Left hindlimb (tissue), 1 donor: ENCODE measurements at regions not wholly inside any gene's neighbourhood (a gene's known extent, or its start where the extent isn't known, plus 50 kb on each side); places are given as distances from the start of the nearest gene placed in this dataset.

Experiments
- DNase-seq: peaks from one replicate; pipeline ENCODE4 v3.0.0-alpha.2; 2018

- DNase-seq = no peak
Measured at GRCh38 chr3:95037927-95038326, 975.1 kb downstream of the NSUN3 start.

GRCh38 chr3:95044101-95044500 is 981.2 kb downstream of the NSUN3 start:
- no peak for DNase-seq

- DNase-seq = no peak
Measured at GRCh38 chr3:95048564-95048963, 985.7 kb downstream of the NSUN3 start.

GRCh38 chr3:95049841-95050240 is 987.0 kb downstream of the NSUN3 start:
- DNase-seq = no peak

- no peak for DNase-seq
Measured at GRCh38 chr3:95055288-95055687, 992.4 kb downstream of the NSUN3 start.

- no peak for DNase-seq
Measured at GRCh38 chr3:95082191-95082590, 1019.3 kb downstream of the NSUN3 start.

- DNase-seq = no peak
Measured at GRCh38 chr3:95084738-95085137, 1021.9 kb downstream of the NSUN3 start.

- DNase-seq = no peak
Measured at GRCh38 chr3:95088464-95088863, 1025.6 kb downstream of the NSUN3 start.

- DNase-seq = no peak
Measured at GRCh38 chr3:95097493-95097892, 1034.6 kb downstream of the NSUN3 start.

GRCh38 chr3:95120921-95121320 is 1058.1 kb downstream of the NSUN3 start:
- DNase-seq = no peak

- no peak for DNase-seq
Measured at GRCh38 chr3:95123104-95123503, 1060.2 kb downstream of the NSUN3 start.

- DNase-seq = no peak
Measured at GRCh38 chr3:95134693-95135413, 1072.0 kb downstream of the NSUN3 start.

- DNase-seq = no peak
Measured at GRCh38 chr3:95148107-95148506, 1085.2 kb downstream of the NSUN3 start.

- no peak for DNase-seq
Measured at GRCh38 chr3:95151590-95151989, 1088.7 kb downstream of the NSUN3 start.

GRCh38 chr3:95154766-95155165 is 1091.9 kb downstream of the NSUN3 start:
- DNase-seq = no peak

GRCh38 chr3:95162794-95163193 is 1099.9 kb downstream of the NSUN3 start:
- DNase-seq = no peak

- no peak for DNase-seq
Measured at GRCh38 chr3:95167748-95168147, 1104.9 kb downstream of the NSUN3 start.

- no peak for DNase-seq
Measured at GRCh38 chr3:95168526-95168925, 1105.7 kb downstream of the NSUN3 start.

GRCh38 chr3:95172164-95172943 is 1109.5 kb downstream of the NSUN3 start:
- DNase-seq = no peak

GRCh38 chr3:95177096-95177495 is 1114.2 kb downstream of the NSUN3 start:
- no peak for DNase-seq

- no peak for DNase-seq
Measured at GRCh38 chr3:95184038-95184437, 1121.2 kb downstream of the NSUN3 start.

- DNase-seq = no peak
Measured at GRCh38 chr3:95189348-95189747, 1126.5 kb downstream of the NSUN3 start.

GRCh38 chr3:95197661-95198060 is 1134.8 kb downstream of the NSUN3 start:
- DNase-seq = no peak

GRCh38 chr3:95200384-95200783 is 1137.5 kb downstream of the NSUN3 start:
- no peak for DNase-seq
